ENCODE measurements at regions not wholly inside any gene's neighbourhood (a gene's known extent, or its start where the extent isn't known, plus 50 kb on each side); places are given as distances from the start of the nearest gene placed in this dataset.

- peaks cover 15% of the 10 kb centered on the region for H3K4me1 Mint-ChIP-seq (ENCODE audit: low read depth)
- H3K36me3 Mint-ChIP-seq (ENCODE audit: low read depth) = no peaks in the 10 kb centered on the region
- H3K27me3 Mint-ChIP-seq = no peaks in the 10 kb centered on the region
- CTCF ChIA-PET = interaction anchor here (0.5 to 2.1 kb wide), 4 partner anchors 9 to 334 kb away, joined by 4 to 6 read pairs (median 4); no protein-coding TSS in a partner anchor
- intact Hi-C loops (cut with micrococcal nuclease) = no loop called here
- no peak for DNase-seq
- no peak for TF ChIP-seq CTCF (IDR thresholded peaks at IDR 0.05)
- H3K9me3 Mint-ChIP-seq = no peaks in the 10 kb centered on the region
- POLR2A ChIA-PET = no interaction called here
- H3K4me3 Mint-ChIP-seq = no peak overlapping the region
- H3K27ac Mint-ChIP-seq = no peak overlapping the region
- ATAC-seq = no peak
These were observed 105.2 kb upstream of the DLX2 start for GRCh38 chr2:172207911-172208310.

- TF ChIP-seq CTCF (IDR thresholded peaks at IDR 0.05) = no peak
- Mint-ChIP-seq H3K27me3 (no peaks in the 10 kb centered on the region), H3K27ac (no peak overlapping the region), H3K4me1 (ENCODE audit: low read depth) (peaks cover 19% of the 10 kb centered on the region), H3K36me3 (ENCODE audit: low read depth) (no peaks in the 10 kb centered on the region), H3K4me3 (no peak overlapping the region), H3K9me3 (no peaks in the 10 kb centered on the region)
- ChIA-PET CTCF (interaction anchor here (1.2 to 2.1 kb wide), 5 partner anchors 8 to 253 kb away, joined by 3 to 6 read pairs (median 5); no protein-coding TSS in a partner anchor), POLR2A (no interaction called here)
- no peak for ATAC-seq
- DNase-seq = no peak
- intact Hi-C loops (cut with micrococcal nuclease) = no loop called here
These were observed 106.2 kb upstream of the DLX2 start for GRCh38 chr2:172208791-172209325.

- no peak overlapping the region for H3K27ac Mint-ChIP-seq
- peaks cover 19% of the 10 kb centered on the region for H3K4me1 Mint-ChIP-seq (ENCODE audit: low read depth)
- no peaks in the 10 kb centered on the region for H3K36me3 Mint-ChIP-seq (ENCODE audit: low read depth)
- TF ChIP-seq CTCF (IDR thresholded peaks at IDR 0.05) = no peak
- POLR2A ChIA-PET = interaction anchor here (1.1 kb wide), 1 partner anchor 398 kb away, joined by 3 read pairs; no protein-coding TSS in a partner anchor
- H3K9me3 Mint-ChIP-seq = no peaks in the 10 kb centered on the region
- CTCF ChIA-PET = interaction anchor here (1.9 kb wide), 1 partner anchor 251 kb away, joined by 6 read pairs; no protein-coding TSS in a partner anchor
- no peak overlapping the region for H3K4me3 Mint-ChIP-seq
- intact Hi-C loops (cut with micrococcal nuclease) = no loop called here
- no peaks in the 10 kb centered on the region for H3K27me3 Mint-ChIP-seq
- DNase-seq = no peak
- no peak for ATAC-seq
These were observed 107.9 kb upstream of the DLX2 start for GRCh38 chr2:172210599-172210998.

- intact Hi-C loops (cut with micrococcal nuclease) = no loop called here
- TF ChIP-seq CTCF (IDR thresholded peaks at IDR 0.05) = no peak
- Mint-ChIP-seq H3K9me3 (no peaks in the 10 kb centered on the region), H3K27ac (no peak overlapping the region), H3K27me3 (no peaks in the 10 kb centered on the region), H3K36me3 (ENCODE audit: low read depth) (no peaks in the 10 kb centered on the region), H3K4me3 (no peak overlapping the region), H3K4me1 (ENCODE audit: low read depth) (peaks cover 19% of the 10 kb centered on the region)
- ATAC-seq = no peak
- no peak for DNase-seq
- POLR2A ChIA-PET = no interaction called here
- CTCF ChIA-PET = interaction anchor here (1.9 kb wide), 1 partner anchor 250 kb away, joined by 6 read pairs; no protein-coding TSS in a partner anchor
These were observed 108.8 kb upstream of the DLX2 start for GRCh38 chr2:172211512-172211911.

GRCh38 chr2:172213116-172213860, 110.6 kb upstream of the DLX2 start:
- ChIA-PET CTCF (interaction anchor here (1.2 kb wide), 1 partner anchor 19 kb away, joined by 3 read pairs; no protein-coding TSS in a partner anchor), POLR2A (no interaction called here)
- ATAC-seq (no peak), DNase-seq (no peak)
- Mint-ChIP-seq H3K9me3 (no peaks in the 10 kb centered on the region), H3K27me3 (no peaks in the 10 kb centered on the region), H3K36me3 (ENCODE audit: low read depth) (no peaks in the 10 kb centered on the region), H3K4me1 (ENCODE audit: low read depth) (peaks cover 19% of the 10 kb centered on the region), H3K27ac (no peak overlapping the region), H3K4me3 (no peak overlapping the region)
- TF ChIP-seq CTCF (IDR thresholded peaks at IDR 0.05) = no peak
- intact Hi-C loops (cut with micrococcal nuclease) = no loop called here
